VCaP (cell line): ENCODE measurements at regions not wholly inside any gene's neighbourhood (a gene's known extent, or its start where the extent isn't known, plus 50 kb on each side); places are given as distances from the start of the nearest gene placed in this dataset.

Experiments used
- H3K27ac ChIP-seq: fragments of 450-650 bp; 2 replicates; pipeline ENCODE4 v1.5.1; 2017
- TF ChIP-seq, protein P1 (sequence below): fragments of 450-650 bp; conservative IDR thresholded peaks from 2 replicates; pipeline ENCODE4 v1.5.1; 2017; ENCODE audit warnings: mild to moderate bottlenecking, moderate library complexity

DNA sequence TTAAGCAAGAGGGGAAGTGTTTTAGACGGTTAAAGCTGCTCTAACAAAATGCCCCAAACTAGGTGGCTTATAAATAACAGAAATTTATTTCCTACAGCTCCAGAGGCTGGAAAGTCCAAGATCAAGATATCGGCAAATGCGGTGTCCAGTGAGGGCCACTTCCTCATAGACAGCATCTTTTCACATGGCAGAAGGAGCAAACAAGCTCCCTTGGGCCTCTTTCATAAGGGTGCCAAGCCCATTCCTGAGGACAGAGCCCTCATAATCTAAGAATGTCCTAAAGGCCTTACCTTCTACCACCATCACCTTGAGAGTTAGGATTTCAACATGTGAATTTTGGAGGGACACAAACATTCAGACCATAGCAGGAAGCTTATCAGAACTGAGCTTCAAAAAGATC is 57.3 kb upstream of the PPP1CB start:
- TF ChIP-seq, protein P1, sequence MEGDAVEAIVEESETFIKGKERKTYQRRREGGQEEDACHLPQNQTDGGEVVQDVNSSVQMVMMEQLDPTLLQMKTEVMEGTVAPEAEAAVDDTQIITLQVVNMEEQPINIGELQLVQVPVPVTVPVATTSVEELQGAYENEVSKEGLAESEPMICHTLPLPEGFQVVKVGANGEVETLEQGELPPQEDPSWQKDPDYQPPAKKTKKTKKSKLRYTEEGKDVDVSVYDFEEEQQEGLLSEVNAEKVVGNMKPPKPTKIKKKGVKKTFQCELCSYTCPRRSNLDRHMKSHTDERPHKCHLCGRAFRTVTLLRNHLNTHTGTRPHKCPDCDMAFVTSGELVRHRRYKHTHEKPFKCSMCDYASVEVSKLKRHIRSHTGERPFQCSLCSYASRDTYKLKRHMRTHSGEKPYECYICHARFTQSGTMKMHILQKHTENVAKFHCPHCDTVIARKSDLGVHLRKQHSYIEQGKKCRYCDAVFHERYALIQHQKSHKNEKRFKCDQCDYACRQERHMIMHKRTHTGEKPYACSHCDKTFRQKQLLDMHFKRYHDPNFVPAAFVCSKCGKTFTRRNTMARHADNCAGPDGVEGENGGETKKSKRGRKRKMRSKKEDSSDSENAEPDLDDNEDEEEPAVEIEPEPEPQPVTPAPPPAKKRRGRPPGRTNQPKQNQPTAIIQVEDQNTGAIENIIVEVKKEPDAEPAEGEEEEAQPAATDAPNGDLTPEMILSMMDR, result no peak

DNA sequence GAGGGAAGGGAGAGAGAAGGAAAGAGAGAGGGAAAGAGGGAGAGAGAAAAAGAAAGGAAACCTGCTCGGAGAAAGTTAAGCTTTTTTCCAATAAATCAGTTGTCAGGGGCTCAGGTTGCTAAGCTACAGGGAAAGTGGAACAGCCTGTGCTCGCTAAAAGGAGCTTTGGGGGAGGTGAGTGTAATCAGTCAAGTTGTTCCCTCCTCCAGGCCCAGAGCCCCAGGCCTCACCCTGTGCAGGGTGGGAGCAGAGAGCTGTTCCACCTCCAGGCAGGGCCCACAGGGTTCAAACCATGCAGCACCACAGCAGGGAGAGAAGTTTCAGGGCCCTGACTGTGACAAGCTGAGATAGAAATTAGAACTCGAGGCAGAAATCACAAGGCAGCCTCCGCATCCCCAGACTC is 56.4 kb upstream of the PPP1CB start:
- peak overlapping the region; percentile 34; the same call in 1 of the 2 replicates for H3K27ac ChIP-seq
- TF ChIP-seq, protein P1, result no peak

More for the DNA sequence above, 57.3 kb upstream of the PPP1CB start:
- H3K27ac ChIP-seq, result no peak overlapping the region

DNA sequence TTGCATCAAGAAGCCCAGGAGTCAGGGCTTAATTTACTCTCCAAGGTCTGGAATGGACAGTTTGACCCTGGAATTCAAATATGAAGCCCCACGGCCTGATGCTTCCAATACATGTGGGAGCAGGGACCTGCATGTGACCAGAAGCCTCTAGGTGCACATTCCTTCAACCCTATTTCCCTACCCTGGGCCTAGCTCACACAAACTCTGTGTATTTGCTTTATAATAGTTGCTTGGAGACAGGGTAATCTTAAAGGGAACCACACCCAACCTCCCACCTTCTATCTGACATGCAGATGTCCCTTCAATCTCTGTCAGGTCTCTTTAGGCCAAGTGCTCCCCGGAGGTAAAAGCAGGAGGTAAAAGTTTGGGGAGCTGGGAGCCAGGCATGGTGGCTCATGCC is 55.4 kb upstream of the PPP1CB start:
- TF ChIP-seq, protein P1, result no peak
- no peak overlapping the region for H3K27ac ChIP-seq

DNA sequence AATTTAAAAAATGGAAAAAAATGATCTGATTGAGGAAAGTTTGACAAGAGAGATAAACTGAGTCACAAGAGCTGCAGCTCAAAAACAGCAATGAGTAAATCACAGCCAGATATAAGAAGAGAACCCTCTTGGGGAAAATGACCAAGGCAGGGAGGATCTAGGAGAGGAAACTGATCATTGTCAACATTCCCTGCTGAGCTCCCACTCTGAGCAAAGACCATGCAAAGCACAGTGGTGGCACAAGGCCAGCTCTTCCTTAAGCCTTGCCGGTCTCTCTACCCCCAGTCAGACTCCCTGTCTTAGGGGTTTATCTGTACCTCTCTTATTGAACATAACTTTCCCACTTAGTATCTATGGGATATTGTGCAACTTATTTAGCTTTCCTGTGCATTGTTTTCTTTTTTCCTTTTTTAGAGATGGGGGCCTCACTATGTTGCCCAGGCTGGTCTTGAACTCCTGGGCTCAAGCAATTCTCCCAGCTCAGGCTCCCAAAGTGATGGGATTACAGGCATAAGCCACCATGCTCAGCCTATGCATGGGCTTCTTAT is 54.0 kb upstream of the PPP1CB start:
- TF ChIP-seq, protein P1, result no peak
- no peak overlapping the region for H3K27ac ChIP-seq

DNA sequence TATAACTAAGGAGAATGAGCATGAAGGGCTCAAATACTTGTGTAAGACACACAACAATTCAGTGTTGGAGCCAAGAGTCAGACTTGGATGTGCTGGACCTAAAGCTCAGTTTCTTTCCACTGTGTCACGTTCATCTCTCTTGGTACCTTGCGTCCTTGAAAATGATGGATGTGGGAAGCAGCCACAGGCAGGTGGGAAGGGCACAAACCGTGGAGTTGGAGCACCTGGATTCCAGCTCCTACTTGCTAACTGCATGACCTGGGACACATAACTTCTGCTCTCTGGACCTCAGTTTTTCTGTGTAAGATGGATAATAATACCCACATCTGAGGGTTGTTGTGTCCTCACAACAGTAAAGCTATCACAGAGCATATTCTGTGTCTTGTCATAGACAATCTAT is 53.1 kb upstream of the PPP1CB start:
- H3K27ac ChIP-seq, result no peak overlapping the region
- TF ChIP-seq, protein P1, result no peak
